HG03442 (cell line): ENCODE measurements at regions not wholly inside any gene's neighbourhood (a gene's known extent, or its start where the extent isn't known, plus 50 kb on each side); places are given as distances from the start of the nearest gene placed in this dataset.
"Not testable (repeated sequence)": the region's sequence is repeated elsewhere in the genome, so short reads cannot be mapped to it uniquely, and the experiment has no call there.

Source experiments
- ATAC-seq: cut with Tn5 transposase; IDR thresholded peaks from one replicate; pipeline ENCODE4 v1.9.1; 2021; ENCODE audit warnings: mild to moderate bottlenecking, moderate library complexity; ENCODE audit not compliant: unreplicated experiment

DNA sequence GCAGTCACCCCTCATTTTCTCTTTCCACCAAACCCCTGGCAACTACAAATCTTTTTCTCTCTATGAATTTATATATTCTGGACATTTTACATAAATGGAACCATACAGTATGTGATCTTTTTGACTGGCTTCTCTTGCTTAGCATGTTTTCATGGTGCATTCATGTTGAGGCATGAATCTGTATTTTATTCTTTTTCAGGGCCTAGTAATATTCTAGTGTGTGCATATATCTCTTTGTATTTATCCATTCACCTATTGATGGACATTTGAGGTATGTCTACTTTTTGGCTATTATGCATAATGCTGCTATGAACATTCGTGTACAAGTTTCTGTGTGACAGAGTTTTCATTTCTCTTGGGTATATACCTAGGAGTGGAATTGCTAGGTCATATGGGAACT, 78.2 kb downstream of the HACD1 start:
- no peak for ATAC-seq

DNA sequence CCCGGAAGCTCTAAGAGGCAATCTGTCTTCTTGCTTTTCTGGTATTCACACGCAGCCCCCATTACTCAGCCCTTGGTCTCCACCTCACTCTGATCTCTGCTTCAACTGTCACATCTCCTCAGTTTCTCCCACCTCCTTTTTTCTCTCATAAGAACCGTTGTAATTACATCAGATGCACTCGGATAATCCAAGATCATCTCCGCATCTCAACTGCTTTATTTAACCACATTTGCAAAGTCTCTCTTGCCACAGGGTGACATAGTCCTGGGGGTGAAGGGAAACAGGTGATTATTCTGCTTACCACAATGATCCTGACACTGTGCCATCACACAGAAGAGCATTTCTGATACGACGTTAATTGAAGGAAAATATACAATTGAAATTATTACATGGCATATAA, 79.9 kb downstream of the HACD1 start:
- no peak for ATAC-seq

DNA sequence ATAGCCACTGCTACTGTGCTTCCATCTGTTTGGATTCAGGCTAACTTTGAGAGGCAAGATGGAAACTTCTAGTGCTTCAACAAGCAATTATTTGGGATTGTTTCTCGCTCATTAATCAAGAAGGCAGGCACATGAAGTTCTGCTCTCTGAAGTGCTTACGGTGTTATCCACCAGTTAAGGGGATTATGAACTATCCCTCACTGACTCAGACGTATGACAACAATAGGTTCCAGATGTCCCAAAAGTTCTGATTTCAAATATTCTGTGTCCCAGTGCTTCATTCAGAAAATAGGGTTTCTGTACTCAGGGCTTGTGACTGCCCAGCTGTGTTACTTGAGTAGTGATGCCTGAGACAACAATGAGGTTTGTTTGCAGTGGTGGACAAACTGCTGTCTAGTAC, 81.0 kb downstream of the HACD1 start:
- no peak for ATAC-seq

DNA sequence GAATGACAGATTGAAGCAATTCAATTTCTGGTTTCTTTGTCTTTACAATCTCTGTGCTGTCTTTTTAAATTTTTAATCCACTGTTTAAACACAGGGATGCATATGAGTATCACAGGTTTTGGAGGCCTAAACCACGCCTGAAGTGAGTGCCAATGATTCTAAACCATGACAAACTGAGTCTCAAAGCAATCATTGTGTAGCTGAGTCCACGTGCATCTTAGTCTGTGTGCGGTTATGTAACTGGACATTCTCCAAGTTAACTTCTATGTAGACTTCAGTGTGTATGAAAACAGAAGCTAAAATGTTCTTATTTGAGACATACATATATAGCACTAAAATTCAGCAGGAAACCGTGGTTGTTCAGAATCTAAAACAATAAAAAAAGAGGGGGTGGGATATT, 79.3 kb upstream of the ST8SIA6 start:
- ATAC-seq: no peak

DNA sequence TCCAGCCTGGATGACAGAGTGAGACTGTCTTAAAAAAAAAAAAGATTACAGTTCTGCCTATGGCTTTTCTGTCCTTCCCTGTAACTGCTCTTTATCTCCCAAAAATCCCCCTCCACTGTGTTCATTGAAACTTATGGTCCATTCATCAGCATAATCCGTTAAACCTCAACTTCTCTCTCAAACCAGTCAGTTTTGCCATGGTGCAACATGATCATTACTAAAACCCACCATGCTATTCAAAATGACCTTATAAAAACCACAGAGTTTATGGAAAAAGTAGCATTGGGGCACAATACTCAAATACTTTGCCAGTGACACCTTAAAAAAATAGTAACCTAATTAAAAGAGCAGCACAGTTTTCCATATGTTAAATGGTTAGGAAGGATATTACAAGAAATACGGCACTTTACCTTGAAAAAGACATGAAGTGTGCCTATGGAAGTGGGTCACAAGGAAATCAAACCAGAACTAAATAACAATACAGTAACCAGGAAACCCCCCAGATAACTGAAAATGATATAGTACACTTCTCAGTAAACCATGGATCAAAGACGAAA, 74.0 kb upstream of the ST8SIA6 start:
- no peak for ATAC-seq

DNA sequence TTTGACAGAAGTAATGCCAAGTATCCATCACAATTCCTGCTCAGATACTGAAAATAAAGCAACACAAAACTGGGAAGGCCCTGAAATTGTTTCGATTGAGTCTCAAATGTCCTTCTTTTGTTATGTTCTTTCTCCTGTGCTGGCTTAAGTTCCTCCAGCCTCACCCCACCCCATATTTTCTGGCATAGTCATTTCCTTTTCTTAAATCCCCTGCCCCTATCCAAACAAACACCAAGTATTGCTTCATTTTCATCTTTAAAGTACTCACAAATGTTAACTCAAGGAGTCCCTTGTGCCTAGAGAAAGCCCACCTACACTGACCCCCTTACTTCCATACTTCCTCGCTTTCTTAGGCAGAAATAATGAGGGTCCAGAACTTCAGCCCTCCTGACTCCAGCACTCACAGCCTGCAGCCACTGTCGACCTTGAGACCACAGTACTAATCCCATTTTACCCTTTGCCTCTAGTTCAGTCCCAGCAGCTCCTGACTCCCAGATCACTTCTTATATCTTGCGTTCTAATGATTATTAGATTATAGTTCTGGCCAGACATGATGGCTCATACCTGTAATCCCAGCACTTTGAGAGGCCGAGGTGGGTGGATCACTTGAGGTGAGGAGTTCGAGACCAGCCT, 73.2 kb upstream of the ST8SIA6 start:
- ATAC-seq: no peak

DNA sequence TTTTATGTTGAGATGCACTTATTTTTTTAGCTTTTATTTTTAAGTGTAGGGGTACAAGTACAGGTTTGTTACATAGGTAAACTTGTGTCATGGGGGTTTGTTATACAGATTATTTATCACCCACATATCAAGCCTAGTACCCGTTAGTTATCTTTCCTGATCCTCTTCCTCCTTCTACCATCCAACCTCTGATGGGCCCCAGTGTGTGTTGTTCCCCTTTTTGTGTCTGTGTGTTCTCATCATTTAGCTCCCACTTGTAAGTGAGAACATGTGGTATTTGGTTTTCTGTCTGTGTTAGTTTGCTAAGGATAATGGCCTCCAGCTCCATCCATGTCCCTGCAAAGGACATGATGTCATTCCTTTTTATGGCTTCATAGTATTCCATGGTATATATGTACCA, 72.2 kb upstream of the ST8SIA6 start:
- not testable (repeated sequence) for ATAC-seq

DNA sequence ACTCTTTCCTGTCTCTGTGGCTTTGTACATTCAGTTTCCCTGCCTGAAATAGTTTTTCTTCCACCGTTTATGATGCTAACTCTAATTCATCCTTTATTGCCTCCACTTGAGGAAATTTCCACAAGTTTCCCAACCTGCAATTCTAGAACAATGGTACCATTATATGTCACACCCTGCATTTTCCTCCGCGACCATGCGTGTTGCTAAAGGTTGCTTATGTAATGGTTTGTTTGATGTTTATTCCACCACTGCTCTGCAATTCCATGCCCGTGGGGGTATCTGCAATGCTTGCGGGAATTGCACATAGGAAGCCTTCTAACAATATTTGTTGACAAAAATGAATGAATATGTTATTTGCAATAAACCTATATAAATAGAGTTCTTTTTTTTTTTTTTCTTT, 69.5 kb upstream of the ST8SIA6 start:
- ATAC-seq: no peak

DNA sequence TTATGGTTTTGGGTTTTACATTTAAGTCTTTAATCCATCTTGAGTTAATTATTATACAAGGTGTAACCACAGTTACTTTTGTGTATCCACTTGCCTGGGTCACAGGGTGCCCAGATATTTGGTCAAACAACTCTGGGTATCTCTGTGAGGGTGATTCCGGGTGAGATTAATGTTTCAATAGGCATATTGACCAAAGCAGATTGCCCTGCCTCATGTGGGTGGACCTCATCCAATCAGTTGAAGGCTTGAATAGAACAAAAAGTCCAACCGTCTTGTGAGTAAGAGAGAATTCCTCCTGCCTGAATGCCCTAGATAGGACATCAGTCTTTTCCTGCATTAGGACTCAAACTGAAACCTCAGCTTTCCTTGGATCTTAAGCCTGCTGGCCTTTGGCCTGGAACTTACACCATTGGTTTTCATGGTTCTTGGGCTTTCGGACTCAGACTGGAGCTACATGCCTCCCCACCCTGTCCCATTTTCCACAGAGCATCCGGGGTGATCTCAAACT, 68.9 kb upstream of the ST8SIA6 start:
- ATAC-seq: no peak

DNA sequence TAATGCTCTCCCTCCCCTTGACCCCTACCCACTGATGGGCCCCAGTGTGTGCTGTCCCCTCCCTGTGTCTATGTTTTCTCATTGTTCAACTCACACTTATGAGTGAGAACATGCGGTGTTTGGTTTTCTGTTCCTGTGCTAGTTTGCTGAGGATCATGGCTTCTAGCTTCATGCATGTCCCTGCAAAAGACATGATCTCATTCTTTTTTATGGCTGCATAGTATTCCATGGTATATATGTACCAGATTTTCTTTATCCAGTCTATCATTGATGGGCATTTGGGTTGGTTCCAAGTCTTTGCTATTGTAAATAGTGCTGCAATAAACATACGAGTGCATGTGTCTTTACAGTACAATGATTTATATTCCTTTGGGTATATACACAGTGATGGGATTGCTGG, 67.9 kb upstream of the ST8SIA6 start:
- not testable (repeated sequence) for ATAC-seq

DNA sequence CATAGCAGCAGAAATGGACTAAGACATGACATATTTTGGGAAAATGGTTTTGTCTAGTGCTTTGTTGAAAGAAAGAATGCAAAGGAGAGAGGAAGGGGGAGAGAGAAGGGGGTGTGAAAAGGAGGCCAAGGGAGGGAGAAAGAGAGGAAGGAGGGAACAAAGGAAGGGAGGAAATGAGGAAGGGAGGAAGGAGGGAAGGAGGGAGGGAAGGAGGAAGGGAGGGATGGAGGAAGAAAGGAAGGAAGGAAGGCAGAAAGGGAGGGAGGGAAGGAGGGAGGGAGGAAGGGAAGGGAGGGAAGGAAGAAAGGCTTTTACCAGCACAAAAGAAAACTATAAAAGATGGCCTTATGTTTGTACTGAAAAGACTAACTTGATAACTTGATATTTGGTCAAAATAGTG, 65.1 kb upstream of the ST8SIA6 start:
- no peak for ATAC-seq

DNA sequence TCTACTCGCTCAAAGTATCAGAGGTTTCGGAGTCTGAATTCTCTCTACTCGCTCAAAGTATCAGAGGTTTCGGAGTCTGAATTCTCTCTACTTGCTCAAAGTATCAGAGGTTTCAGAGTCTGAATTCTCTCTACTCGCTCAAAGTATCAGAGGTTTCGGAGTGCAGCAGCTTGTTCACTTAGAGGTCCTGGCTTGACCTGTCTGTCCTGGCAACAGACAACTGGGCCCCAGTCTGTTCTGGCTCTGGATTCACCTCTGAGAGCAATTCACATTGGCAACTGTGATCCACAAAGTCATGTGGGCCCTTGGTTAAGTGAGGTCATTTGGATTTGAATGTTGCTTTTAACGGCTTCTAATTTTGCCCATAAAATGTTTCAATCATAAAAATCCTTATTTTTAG, 63.9 kb upstream of the ST8SIA6 start:
- ATAC-seq: no peak

DNA sequence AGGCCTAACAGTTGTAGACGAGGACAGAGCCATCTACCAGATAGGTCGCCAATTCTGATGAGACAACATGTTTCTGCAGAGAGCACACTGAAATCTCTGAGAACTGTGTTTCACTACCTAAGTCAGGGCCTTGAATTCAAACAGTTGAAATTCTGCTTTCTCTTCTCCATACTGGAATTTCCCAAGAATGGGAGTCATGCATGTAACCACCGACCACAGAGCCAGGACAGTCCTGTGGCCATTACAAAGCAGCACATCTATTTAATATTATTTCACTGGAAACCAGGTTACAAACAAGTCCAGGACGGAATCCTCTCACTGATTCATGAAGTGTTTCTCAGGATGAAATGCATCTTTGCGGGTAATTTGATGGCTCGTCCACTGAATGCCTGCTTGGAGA, 62.0 kb upstream of the ST8SIA6 start:
- no peak for ATAC-seq

DNA sequence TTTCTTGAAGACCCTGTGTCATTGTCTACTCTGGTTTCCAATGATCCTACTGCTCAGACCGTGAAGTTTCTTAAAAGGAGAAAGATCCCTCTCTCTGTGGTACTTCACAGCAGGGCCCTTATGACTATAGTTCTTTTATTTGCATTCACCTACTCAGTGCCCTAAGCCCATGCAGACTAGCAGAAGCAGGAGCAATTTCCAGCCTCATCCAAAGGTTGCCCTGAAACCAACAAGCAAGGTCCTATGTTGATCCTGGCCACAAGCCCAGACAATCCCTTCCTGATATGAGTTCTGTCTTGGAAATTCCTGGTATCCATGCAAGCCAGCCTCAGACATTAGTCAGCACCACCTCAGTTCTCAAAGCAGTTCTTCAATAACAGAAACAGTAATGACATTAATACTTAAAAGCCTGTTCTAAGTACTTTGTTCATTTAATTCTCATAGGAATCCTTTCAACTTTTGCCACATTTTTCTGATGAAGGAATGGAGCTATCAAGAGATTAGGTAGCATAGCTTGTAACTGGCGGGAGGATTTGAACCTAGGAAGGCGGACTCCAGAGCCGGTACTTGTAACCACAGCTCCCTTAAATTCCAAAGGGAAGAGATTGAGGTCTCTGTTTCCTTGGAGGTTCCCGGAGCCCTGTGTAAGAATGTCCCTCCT, 58.1 kb upstream of the ST8SIA6 start:
- peak; percentile 31 for ATAC-seq

DNA sequence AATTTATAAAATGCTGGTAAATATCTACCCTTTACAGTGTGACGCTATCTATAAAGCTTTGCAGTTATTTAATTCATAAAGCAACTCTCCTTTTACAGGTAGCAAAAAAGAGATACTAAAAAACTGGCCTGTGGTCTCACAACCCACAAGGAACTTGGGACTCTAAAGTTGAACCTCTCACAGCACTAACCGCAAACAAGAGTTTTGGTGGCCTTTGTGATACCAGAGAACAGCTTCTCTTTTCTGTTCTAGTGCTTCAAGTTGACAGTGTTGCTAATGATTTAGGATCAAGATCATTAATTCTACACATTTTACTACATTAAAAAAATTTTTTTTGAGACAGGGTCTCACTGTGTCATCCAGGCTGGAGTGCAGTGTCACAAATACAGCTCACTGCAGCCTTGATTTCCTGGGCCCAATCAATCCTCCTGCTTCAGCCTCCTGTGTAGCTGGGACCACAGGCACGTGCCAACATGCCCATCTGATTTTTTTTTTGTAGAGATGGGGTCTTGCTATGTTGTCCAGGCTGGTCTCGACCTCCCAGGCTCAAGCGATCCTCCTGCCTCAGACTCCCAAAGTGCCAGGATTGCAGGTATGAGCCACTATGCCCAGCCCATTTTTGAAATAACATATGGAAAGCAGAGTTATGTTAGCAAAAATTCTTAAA, 56.0 kb upstream of the ST8SIA6 start:
- ATAC-seq: peak; percentile 61

DNA sequence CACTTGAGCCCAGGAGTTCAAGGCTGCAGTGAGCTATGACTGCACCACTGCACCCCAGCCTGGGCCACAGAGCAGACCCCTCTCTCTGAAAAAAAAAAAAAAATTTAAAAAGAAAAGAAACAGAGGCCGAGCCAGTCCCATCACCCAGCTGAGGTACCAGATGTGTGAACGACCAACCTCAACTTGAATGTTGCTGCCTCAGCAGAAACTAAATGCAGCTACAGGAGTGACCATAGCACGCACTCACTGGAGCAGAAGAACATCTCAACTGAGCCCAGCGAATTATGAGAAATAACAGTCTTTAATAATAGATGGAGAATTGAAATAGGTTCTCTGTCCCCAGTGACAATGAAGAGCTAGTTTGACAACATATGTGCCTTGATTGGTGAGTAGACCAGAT, 53.1 kb upstream of the ST8SIA6 start:
- ATAC-seq: no peak

DNA sequence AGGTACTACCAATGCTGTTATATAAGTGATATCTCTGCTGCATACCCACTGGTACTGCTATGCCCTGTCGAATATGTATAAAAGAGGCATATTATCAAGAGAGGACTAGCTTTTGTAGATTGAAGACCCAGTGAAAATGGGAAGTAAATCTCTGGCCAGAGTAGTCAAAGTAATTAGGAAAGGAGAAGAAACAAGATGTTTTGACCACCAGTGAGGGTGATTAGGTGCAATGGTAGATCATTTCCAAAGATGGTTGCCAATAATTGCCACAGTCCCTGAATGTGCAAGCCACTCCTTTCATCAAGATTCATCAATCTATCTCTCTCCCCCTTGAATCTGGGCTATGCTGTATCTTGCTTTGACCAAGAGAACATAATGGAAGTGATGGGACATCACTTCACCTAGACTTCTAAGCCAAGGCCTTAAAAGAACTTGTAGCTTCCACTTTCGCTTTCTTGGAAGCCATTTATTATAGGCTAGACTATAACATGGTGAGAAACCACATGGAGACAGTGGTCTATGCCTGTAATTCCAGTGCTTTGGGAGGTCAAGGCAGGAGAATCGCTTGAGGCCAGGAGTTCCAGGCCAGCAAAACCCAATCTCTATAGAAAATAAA, 52.6 kb upstream of the ST8SIA6 start:
- no peak for ATAC-seq

DNA sequence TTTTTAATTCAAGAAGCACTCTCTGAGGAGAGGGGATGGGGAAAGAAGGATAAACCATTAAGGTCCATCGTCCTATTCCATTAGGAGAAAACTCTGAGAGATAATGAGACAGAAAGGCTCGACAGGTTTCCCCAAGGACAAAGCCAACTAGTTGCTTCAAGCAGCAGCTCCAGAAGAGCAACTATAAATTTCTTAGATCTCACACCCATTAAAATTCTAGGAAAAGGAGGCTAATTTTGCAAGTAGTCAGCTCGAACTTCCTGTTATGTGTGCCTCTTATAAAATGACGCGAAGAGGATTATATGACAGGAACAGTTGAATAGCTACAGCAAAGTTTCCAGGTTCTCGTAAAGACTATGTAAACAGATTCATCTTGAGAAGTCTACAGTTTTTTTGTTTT, 52.0 kb upstream of the ST8SIA6 start:
- no peak for ATAC-seq

DNA sequence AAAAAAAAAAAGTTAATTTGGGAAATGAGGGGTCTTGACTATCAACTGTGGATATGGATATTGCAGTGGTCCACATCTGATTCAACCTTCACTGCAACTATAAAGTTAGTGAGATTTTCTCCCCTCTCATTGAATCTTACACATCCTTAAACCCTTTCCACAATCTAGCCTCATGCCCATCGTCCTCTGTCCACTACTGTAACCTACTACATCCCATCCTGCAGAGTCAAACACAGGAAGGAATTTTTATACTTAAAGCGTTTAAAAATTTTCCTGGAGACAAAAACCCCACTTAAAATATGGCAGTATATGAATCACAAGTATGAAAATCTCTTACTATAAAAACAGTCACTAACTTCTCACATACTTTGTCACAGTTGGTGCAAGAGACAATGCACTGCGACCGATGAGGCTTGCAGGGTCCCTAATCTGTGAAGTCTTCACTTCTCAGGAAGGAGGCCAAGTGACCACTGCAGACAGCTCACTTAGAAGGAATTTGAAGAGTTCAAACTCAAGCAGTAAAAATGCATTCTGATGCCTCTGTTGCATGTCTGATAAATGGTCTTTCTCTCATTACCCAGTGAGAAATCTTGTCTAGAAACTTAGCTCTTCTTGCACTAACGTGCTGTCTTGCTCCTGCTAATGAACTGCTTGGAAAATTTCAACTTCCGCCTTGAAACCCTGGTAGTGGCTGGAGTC, 50.3 kb upstream of the ST8SIA6 start:
- ATAC-seq: no peak
